ENCODE measurements at regions not wholly inside any gene's neighbourhood (a gene's known extent, or its start where the extent isn't known, plus 50 kb on each side); places are given as distances from the start of the nearest gene placed in this dataset.

GRCh38 chr9:99399474-99399873, 177.4 kb downstream of the SEC61B start:
- DNase-seq (ENCODE audit: low read depth in 2 of 2) = no peak

DNA sequence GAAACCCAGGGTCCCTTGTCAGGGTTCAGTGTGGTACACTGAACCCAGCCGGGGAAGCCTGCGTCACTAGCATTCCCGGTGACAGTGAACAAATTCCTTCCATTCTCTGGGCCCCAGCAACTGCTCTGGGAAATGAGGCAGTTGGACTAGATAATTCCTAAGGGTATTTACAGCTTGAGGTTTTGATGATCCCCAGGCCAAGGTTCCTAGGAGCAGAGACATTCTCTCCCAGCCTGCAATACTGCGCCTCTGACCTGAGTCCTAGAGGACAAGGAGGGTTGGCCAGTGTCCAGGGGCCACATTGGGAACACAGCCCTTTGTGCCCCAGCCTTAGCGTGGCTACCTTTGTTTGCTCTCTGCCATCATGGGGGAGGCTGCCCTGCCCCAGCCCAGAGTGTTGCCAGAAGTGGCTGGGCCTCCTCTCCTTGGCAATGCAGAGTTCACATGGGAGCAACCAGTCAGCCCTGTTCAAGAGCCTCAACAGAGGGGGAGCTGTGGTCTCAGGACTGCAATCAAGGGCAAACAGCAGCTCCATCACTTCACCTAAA, 178.2 kb downstream of the SEC61B start:
- no peak for DNase-seq (ENCODE audit: low read depth in 2 of 2)

DNA sequence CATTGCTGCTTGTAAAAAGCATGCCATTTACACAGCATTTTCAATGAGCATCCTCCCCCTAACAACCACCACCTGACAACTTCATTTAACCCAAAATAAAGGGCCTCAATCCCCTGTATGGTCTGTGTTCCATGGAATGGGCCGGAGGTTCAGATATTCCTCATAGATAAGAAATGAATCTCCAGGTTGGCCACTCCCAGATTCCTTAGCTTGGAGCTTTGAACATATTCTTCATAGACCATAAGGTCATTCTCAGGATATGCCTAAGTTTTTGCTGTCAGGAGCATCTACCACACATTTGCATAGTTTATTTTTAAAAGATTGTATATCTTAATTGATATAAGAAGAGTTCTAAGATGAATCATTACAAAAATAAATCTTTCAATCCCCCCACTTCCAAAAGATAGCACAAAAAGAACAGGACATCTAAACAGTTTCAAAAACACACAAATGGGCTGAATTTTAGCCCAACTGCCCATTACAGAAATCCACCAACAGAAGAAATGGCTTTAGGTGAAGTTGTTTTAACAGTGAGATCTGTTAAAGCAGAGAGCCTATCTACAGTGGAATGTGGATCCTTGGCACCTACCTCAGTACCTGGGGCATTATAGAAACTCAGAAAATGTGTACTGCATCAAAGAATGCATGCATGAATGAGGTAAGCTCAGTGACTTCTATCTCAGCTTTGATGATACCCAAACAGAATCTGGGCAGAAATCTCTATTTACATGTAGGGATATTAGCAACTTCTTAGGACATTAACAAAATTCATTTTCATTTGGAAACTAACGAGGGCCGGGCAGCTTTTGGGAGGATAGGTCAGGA, 179.8 kb downstream of the SEC61B start:
- DNase-seq (ENCODE audit: low read depth in 2 of 2) = no peak

DNA sequence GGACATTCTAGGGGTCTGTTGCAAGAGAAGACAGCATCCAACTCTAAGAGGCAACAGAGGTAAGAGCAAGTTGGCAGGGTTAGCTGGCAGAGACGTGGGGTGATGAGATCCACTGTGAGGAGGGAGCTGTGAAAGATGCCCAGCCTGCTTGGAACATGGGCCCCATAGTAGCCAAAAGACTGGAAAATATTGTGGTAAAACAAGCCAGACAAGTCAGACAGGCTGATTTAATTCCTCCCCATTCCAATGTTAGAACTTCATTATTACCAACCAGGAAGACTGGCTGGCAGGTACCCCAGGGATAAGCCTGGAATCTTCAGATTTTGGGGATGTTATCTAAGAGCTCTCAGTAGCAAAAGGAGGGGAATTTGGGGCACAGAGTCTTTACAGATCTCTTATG, 181.3 kb downstream of the SEC61B start:
- no peak for DNase-seq (ENCODE audit: low read depth in 2 of 2)

DNA sequence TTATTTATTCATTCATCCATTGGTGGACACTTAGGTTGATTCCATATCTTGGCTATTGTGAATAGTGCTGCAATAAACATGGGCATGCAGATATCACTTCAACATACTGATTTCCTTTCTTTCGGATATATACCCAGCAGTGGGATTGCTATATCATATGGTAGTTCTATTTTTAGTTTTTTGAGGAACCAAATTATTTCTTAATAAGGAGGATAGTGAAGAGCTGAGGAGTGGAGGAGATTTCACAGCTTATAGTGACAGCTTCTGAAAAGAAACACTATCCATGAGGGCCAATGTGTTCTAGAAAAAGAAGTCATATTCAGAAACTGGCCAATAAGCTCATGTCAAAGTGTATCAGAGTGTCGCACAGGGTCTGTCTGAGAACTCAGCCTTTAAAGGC, 183.3 kb downstream of the SEC61B start:
- DNase-seq (ENCODE audit: low read depth in 2 of 2) = no peak

DNA sequence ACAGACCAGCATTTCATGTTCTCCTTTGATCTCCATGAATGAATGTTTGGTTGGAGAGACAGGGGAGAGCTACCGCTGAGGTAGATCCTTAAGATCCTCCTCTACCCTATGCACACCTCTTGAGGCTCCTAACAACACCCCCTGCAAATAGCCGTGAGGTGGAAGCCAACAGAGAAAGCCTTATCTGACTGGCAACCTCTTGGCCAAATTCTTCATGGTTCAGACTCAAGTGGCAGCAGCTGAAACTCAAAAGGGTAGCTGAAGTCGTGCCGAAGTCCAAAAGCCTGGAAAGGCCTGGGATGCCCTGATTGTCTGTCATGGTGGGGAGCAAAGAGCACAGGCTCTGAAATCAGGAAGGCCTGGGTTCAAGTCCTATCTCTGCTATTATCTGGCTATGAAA, 184.9 kb downstream of the SEC61B start:
- no peak for DNase-seq (ENCODE audit: low read depth in 2 of 2)

DNA sequence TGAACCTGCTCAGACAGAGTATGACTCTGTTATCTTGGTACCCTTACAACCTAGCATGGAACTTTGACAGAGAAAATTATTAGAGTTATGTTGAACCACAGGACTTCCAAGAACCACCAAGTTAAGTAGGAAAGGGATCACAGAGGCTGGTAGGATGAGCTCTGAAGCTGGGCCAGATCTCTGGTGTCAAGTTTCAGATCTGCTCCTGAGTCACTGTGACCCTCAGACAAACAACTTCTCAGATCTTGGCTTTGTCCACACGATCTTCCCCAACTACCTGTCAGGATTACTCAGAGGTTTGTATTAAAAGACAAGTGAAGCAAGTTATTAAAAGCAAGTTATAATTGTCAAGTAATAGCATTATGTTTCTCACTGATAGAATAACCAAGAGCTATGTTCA, 189.0 kb downstream of the SEC61B start:
- no peak for DNase-seq (ENCODE audit: low read depth in 2 of 2)

DNA sequence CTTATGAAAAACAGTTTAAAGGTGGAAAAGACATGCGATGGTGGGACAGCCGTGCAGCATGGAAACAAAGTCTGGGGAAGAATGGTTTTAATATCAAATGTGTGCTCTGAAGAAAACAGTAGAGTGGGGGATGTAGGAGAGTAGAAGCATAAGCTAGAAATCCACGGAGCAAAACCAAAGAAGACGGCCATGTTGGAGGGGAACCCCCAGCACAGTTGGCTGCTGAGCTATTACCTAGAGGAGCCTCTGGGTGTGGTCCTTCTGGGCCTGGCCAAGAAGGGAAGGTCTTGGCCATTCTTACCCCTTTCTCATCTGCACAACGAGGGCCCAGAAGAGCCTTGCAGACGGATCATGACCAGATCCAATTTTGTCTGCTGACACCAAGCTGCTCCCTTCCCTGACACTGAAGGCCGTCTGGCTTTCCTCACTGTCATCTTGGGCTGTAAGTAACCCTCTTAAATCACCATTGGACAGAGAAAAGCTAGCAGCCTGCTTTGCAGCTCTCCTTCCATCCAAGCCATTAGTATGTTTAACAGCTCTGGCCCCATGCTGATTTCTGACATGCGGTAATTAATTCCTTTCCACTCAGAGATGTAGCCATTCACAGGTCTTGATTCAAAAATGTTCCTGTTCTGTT, 189.5 kb downstream of the SEC61B start:
- DNase-seq (ENCODE audit: low read depth in 2 of 2) = no peak

DNA sequence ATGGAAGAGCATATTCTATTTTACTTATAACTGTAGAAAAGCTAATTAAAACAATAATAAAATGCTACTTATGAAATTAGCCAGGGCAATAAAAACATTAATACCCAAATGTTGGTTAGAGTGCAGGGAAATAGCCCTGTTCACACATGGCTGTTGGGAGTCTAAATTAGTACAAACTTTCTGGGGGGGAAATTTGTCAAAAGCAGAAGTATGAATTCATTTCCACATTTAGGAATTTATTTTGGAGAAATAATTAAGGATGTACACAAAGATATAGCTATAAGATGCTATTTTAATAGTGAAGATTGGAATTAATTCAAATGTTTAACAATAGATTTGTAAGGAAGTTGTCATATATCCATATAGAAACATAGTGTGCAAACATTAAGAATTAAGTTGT, 190.5 kb downstream of the SEC61B start:
- DNase-seq (ENCODE audit: low read depth in 2 of 2) = no peak

- DNase-seq (ENCODE audit: low read depth in 2 of 2) = no peak
Measured at GRCh38 chr9:99414321-99414720, 192.2 kb downstream of the SEC61B start.

DNA sequence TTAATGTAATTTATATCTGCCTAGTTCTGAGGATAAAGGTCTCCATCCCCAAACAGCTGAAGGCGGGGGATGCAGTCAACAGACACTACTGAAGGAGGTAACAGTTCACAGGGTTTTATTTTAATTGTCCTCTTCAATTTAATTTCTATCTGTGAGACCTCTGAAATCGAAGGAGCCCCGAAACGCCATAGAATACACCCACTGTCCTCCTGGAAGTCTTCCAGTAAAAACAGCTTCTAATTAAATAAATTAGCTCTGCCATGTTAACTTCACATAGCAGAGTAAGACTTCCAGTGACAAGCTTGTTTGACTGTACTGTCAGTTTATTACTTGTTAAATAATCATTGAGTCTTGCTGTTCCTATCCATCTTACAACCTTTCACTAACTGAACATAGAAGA, 193.5 kb downstream of the SEC61B start:
- no peak for DNase-seq (ENCODE audit: low read depth in 2 of 2)

DNA sequence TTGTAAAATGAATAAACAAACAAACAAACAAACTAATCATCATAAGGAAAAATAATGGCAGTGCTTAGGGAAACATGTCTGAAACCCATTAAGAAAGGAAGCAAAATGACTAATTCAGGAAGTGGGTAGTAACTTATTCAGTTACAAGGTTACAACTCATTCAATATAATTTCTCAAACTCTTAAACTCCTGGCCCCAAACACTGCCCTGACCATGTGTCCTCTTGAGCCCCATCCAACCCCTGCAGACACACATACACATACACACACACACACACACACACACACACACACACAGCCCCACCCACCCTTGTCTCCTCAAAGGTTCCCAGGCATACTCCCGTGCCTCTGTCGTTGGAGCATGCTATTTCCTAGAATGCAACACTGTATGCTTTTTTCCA, 193.9 kb downstream of the SEC61B start:
- no peak for DNase-seq (ENCODE audit: low read depth in 2 of 2)

DNA sequence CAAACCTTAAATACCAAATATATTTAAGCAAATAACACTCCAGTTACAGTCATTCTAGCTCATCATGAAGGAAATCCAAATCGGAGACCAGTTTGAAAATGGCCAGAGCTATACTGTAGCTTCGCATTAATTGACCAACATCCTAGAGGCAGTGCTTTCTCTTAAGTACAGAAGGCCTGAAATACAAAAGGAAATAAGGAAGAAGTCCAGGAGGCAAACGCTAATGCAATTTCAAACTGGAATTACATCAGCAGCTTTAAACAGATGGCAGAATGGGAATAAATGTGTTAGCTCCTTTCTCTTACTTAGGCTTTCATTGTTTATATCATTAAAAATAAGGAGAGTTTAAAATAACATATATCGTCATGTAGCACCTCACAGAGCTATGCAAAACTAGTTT, 197.0 kb downstream of the SEC61B start:
- DNase-seq (ENCODE audit: low read depth in 2 of 2) = no peak

DNA sequence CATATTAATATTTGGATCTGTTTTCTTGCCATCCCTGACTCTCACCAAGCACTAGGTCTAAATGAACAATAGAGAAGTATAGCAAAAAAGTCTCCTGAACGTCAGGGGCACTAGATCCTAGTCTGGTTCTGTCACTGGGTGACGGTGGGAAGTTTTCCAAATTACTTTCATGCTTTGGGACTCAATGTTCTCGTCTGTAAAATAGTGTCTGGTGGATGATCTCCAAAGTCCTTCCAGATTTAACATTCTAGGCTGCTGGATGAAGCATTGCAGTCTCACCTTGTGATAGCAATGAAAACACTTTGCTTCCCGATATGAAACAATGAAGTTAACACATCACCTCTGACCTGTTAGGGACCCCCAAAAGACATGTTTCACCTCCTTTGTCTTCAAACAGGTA, 199.3 kb downstream of the SEC61B start:
- DNase-seq (ENCODE audit: low read depth in 2 of 2) = no peak

GRCh38 chr9:99425124-99425523, 203.0 kb downstream of the SEC61B start:
- no peak for DNase-seq (ENCODE audit: low read depth in 2 of 2)

- DNase-seq (ENCODE audit: low read depth in 2 of 2) = no peak
Measured at GRCh38 chr9:99425923-99426842, 204.1 kb downstream of the SEC61B start.

DNA sequence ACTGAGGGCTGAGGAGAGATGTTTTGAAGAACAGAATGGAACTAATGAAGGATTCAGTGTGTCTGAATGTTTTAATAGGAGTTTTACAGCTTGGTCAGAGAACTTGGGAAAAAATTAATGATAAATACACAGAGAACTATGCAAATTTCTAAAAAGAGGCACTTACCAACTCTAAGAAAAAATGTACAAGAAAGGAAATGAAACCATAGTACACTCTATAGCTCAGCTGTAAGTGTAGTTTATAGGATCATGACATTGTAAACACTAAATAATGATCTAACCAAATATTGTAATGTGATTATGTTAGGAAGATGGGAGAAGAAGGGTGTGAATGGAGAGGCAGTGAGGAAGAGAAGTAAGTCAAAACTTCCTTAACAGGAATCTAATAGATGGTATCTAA, 205.2 kb downstream of the SEC61B start:
- DNase-seq (ENCODE audit: low read depth in 2 of 2) = no peak

- DNase-seq (ENCODE audit: low read depth in 2 of 2) = no peak
Measured at GRCh38 chr9:99430301-99430700, 208.2 kb downstream of the SEC61B start.

DNA sequence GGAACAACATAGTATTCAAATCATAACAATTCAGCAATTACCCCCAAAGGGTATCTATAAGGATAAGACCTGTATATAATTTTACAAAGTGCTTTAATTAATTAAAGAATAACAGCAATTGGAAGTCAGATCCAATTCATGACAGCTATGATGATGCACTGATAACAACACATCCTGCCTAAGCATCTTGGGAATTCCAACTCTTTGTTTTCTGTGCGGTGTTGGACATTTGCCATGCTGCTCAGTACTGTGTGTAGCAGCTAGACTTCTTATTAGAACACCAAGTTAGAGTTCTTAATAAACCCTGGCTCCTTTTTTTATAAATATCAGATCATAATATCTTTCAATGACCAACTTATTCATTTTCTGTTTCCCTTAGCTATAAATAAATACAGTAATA, 209.0 kb downstream of the SEC61B start:
- DNase-seq (ENCODE audit: low read depth in 2 of 2) = no peak

- DNase-seq (ENCODE audit: low read depth in 2 of 2) = no peak
Measured at GRCh38 chr9:99432075-99432474, 210.0 kb downstream of the SEC61B start.

DNA sequence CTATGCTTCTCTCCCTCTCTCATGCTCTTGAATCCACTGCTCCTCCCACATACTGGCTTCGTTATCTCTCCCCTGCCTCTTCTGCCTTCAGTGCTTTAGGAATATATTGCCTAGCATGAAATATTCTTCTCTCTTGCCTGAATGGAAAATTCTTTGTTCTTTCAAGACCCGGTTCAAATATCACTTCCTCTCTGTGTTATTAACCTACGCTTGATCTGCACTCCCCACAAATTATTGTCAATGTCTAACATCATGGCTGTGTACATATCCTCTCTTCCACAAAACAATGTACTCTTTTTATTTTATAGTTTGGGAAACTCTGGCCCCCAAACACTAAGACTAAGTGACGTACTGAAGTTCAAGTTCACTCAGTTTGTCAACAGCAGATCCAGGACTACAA, 211.0 kb downstream of the SEC61B start:
- DNase-seq (ENCODE audit: low read depth in 2 of 2) = no peak

- DNase-seq (ENCODE audit: low read depth in 2 of 2) = peak; percentile 2 to 36
Measured at GRCh38 chr9:99433555-99433954, 211.5 kb downstream of the SEC61B start.
